ENCODE measurements at regions not wholly inside any gene's neighbourhood (a gene's known extent, or its start where the extent isn't known, plus 50 kb on each side); places are given as distances from the start of the nearest gene placed in this dataset.

DNA sequence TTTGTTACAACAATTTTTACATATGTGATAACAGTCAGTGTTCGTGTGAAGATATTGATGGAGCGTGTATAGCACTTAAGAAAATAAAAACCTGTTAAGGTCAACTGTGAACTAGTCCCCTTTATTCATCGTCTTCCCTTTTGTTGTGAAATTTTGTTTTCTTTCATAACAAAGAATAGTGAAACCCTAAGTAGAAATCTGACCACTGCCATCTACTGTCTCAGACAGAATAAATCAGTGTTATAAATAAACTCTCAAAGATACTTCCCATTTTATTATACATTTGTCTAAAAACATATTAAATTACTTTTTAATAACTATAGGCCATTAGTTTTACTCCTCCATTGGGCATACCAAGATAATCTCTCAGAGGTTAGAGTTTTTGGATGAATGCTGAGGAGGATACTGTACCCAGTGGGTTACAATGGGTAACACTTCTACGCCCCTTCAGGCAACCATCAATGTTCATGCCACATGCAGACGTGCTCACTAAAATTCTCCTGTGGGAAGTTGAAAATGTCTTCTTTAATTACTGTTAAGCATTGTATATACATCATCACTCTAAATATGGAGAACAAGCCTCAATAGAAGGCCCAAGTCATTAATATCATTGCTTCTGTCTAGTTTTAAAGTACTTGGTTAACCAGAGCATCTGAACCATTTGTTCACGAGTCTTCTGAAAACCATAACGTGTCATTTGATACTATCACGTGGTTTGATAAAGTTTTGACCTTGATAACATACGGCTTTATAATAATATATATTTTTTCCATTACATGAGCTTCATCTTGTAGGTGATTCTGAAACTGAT is 171.2 kb downstream of the TMA16 start:
- TF ChIP-seq, protein P1, sequence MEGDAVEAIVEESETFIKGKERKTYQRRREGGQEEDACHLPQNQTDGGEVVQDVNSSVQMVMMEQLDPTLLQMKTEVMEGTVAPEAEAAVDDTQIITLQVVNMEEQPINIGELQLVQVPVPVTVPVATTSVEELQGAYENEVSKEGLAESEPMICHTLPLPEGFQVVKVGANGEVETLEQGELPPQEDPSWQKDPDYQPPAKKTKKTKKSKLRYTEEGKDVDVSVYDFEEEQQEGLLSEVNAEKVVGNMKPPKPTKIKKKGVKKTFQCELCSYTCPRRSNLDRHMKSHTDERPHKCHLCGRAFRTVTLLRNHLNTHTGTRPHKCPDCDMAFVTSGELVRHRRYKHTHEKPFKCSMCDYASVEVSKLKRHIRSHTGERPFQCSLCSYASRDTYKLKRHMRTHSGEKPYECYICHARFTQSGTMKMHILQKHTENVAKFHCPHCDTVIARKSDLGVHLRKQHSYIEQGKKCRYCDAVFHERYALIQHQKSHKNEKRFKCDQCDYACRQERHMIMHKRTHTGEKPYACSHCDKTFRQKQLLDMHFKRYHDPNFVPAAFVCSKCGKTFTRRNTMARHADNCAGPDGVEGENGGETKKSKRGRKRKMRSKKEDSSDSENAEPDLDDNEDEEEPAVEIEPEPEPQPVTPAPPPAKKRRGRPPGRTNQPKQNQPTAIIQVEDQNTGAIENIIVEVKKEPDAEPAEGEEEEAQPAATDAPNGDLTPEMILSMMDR (IDR thresholded peaks at IDR 0.05; ENCODE audit: low read depth, low read length, missing control alignments), result no peak
- DNase-seq (ENCODE audit: low read depth), result no peak
- H3K4me3 ChIP-seq (ENCODE audit: low read depth, low read length), result no peak overlapping the region

DNA sequence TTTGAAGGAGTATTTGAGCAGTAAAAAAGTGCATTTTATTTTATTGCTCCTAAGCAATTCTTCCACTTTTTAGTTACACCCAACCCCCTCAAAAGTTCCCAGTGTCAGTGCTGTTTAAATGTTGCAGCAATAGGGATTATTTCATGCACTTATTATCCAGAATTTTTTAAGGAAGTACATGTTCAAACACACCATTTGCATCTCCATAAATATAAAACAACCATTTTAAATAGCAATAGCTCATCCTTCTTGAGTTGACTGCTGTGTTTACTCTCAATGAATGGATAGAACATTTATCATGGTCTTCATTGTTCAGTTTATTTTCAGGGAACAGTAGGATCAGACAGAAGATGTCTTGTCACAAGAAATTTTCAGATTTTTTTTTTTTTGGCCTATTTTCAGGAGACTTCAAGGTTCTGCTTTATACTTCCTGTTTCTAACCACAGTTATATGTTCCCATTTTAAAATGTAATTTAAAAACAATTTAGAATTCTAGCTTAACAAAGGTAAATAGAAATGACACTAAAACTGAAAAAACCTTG is 171.9 kb downstream of the TMA16 start:
- no peak for DNase-seq (ENCODE audit: low read depth)
- no peak overlapping the region for H3K4me3 ChIP-seq (ENCODE audit: low read depth, low read length)
- TF ChIP-seq, protein P1 (IDR thresholded peaks at IDR 0.05; ENCODE audit: low read depth, low read length, missing control alignments), result no peak

DNA sequence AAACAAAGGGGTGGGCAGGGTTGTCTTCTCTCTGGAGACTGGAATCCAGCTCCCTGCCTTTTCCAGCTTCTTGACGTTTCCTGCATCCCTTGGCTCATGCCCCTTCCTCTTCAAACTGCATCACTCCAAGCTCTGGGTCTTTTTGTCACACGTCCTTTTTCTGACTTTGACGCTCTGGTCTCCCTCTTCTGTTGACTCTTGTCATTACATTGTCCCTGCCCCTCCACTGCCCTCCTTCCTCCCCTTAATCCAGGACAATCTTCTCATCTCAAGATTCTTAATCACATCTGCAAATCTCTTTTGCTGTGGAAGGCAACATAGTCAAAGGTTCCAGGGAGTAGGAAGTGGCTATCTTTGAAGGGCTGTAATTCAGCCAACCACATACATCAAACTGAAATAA is 178.3 kb downstream of the TMA16 start:
- DNase-seq (ENCODE audit: low read depth), result no peak
- no peak overlapping the region for H3K4me3 ChIP-seq (ENCODE audit: low read depth, low read length)
- TF ChIP-seq, protein P1 (IDR thresholded peaks at IDR 0.05; ENCODE audit: low read depth, low read length, missing control alignments), result peak; percentile 32

DNA sequence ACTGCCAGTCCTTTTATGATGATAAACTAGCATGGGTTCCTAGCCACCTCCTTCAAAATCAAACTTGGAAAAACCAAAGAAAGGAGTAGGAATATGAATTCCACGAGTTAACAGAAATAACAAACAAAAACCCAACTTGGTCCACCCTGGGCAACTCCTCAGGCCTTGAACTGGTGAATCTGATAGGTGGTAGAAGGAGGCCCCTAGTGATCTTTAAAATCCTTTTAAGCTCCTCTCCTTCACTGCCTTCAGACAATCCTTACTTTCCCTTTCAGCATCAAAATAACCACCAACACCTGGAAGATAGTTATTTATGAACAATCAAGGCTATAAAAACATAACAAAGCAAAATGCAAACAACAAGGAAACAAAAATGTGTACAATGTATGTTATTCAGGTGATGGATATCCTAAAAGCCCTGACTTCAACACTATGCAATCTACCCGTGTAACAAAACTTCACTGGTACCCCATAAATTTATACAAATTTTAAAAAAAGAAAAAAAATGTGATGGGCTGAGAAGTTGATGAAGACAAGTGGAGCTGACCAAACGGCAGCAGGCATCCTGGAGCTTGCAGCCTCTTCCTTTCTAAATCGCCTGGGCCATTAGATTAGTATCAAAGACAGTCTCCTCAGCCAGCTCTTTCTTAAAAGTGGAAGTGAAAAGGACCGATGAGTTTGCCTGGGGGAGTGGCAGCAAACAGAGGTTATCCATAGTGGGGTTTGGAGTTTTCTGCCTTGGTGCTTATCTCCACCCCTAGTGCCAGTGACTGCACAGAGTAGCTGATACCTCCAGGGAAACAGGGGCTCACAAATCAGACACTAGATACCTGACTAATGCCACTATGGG is 179.6 kb downstream of the TMA16 start:
- DNase-seq (ENCODE audit: low read depth), result no peak
- no peak overlapping the region for H3K4me3 ChIP-seq (ENCODE audit: low read depth, low read length)
- TF ChIP-seq, protein P1 (IDR thresholded peaks at IDR 0.05; ENCODE audit: low read depth, low read length, missing control alignments), result no peak

DNA sequence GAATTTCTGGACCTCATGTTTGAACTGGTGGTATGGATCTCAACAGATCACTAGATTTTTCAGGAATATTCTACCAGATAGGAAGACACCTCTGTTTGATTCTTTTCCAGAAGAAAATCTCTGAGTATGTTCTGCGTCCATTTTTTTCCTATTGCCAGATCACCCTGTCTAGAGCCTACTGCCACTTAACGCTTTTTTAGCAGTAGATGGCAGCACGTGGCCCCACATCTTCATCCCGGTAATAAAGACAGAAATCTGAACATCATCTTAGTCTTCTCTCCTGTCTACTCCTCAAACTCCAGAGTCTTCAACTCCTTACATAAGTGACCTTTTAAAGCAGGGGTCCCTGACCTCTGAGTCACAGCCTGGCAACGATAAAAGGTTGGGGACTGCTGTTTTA is 184.7 kb downstream of the TMA16 start:
- DNase-seq (ENCODE audit: low read depth), result no peak
- H3K4me3 ChIP-seq (ENCODE audit: low read depth, low read length), result no peak overlapping the region
- TF ChIP-seq, protein P1 (IDR thresholded peaks at IDR 0.05; ENCODE audit: low read depth, low read length, missing control alignments), result peak; percentile 34

DNA sequence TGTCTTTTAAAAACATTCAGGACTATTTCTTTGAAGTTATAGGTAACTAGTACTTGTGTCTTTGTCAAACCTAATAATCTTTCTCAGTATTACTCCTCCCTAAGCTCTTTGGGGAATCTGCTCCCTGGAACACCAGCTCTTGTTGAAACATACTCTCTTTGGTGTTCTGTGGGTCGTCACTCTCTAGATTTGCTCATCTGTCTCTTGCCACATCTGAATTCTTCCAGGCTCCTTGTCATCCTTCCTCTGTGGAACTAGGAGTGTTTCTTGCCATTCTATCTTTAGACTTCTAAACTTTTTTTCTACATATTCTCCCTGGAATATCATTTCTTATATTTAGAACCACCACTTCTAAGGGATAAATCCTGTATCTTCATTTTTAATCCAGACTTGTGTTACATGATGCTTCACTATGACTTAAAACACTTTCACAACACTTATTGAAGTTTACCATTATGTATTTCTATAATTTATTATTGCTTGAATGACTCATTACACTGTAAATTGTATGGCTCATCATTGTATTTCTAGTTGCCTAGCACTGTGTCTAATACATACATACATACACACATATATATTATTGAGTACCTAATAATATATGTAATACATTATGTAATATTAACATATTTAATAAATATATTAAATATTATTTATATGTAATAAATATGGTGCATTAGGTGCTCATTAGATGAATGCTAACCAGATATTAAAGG is 186.1 kb downstream of the TMA16 start:
- TF ChIP-seq, protein P1 (IDR thresholded peaks at IDR 0.05; ENCODE audit: low read depth, low read length, missing control alignments), result no peak
- no peak for DNase-seq (ENCODE audit: low read depth)
- H3K4me3 ChIP-seq (ENCODE audit: low read depth, low read length), result no peak overlapping the region
